ENCODE measurements at regions not wholly inside any gene's neighbourhood (a gene's known extent, or its start where the extent isn't known, plus 50 kb on each side); places are given as distances from the start of the nearest gene placed in this dataset.
"Not testable (repeated sequence)": the region's sequence is repeated elsewhere in the genome, so short reads cannot be mapped to it uniquely, and the experiment has no call there.

DNA sequence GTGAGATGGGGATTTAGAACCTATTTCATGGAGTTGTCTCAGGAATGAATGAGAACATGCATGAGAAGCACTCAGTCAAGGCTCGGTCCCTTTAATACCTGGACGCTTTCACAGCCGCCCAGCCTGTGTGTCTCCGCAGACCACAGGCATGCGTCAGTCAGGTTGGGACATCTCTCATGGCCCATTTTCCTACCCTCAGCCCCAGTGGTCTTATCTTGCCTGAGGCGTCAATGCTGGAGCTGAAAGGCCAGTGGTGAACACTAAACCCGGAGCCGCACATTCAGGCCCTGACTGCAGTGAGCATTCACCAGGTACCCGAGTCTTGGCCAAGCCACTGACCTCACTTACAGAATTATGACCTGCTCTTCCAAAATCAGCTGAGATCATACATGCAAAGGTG lies 263.2 kb upstream of the RAB4A start:
- H3K27ac ChIP-seq = no peak overlapping the region
- TF ChIP-seq, protein P1, sequence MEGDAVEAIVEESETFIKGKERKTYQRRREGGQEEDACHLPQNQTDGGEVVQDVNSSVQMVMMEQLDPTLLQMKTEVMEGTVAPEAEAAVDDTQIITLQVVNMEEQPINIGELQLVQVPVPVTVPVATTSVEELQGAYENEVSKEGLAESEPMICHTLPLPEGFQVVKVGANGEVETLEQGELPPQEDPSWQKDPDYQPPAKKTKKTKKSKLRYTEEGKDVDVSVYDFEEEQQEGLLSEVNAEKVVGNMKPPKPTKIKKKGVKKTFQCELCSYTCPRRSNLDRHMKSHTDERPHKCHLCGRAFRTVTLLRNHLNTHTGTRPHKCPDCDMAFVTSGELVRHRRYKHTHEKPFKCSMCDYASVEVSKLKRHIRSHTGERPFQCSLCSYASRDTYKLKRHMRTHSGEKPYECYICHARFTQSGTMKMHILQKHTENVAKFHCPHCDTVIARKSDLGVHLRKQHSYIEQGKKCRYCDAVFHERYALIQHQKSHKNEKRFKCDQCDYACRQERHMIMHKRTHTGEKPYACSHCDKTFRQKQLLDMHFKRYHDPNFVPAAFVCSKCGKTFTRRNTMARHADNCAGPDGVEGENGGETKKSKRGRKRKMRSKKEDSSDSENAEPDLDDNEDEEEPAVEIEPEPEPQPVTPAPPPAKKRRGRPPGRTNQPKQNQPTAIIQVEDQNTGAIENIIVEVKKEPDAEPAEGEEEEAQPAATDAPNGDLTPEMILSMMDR (conservative IDR thresholded peaks at IDR 0.05) = no peak
- no peak for TF ChIP-seq ZFX (IDR thresholded peaks at IDR 0.05)

DNA sequence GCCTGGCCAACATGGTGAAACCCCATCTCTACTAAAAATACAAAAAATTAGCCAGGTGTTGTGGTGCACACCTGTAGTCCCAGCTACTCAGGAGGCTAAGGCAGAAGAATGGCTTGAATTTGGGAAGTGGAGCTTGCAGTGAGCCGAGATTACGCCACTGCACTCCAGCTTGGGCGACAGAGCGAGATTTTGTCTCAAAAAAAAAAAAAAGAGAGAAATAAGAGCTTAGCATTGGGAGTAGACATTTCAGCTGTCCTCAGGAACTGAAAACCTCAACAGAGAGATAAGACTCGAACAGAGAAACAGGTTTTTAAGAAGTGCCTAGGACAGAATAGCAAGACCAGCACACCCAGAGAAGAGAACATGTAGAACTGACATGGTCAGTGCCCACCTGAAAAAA lies 262.6 kb upstream of the RAB4A start:
- H3K27ac ChIP-seq = not testable (repeated sequence)

GRCh38 chr1:229011022-229011421 lies 259.9 kb upstream of the RAB4A start:
- no peak for TF ChIP-seq ZFX (IDR thresholded peaks at IDR 0.05)
- TF ChIP-seq, protein P1 (conservative IDR thresholded peaks at IDR 0.05) = no peak
- H3K27ac ChIP-seq = no peak overlapping the region

DNA sequence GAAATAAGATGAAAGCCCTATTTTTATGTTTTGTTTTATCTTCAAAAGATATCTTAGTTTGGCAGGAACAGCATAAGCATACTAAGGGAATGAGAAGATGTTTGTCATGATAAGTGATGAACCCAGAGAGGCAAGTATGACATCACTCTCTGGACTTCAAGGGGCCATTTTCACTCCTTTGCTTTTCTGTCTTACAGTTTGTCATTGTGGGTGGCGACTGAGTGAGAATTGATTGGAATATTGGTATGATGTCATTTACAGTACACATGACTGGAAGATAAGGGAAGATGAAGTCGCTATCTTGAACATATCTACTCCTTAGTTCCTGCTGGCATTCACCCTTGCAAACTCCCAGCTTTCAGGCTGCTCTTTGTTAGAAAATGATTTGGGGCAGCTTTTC lies 258.1 kb upstream of the RAB4A start:
- no peak overlapping the region for H3K27ac ChIP-seq
- TF ChIP-seq, protein P1 (conservative IDR thresholded peaks at IDR 0.05) = no peak
- no peak for TF ChIP-seq ZFX (IDR thresholded peaks at IDR 0.05)

- H3K27ac ChIP-seq = no peak overlapping the region
- no peak for TF ChIP-seq ZFX (IDR thresholded peaks at IDR 0.05)
- TF ChIP-seq, protein P1 (conservative IDR thresholded peaks at IDR 0.05) = no peak
These were observed 256.9 kb upstream of the RAB4A start for GRCh38 chr1:229013981-229014380.

GRCh38 chr1:229015806-229016205 lies 255.1 kb upstream of the RAB4A start:
- TF ChIP-seq ZFX (IDR thresholded peaks at IDR 0.05) = no peak
- TF ChIP-seq, protein P1 (conservative IDR thresholded peaks at IDR 0.05) = no peak
- H3K27ac ChIP-seq = no peak overlapping the region

DNA sequence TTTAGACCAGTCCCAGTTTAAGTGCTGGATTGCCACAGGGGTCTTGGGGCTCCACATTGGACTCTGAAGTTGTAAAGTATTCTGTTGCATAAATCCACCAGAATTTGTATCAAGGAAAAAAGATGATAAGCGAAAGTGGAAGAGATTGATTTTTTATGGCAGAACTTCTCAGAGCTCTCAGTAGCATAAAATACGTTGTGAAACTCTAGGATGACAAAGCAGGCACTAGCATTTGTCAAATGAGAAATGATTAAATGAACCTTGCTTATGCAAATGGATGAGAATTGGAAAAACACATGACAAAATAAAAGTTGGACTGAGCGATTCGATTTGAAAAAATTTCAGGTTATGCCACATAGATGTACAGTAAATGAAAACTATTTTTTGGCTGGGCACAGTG lies 253.8 kb upstream of the RAB4A start:
- no peak for TF ChIP-seq ZFX (IDR thresholded peaks at IDR 0.05)
- TF ChIP-seq, protein P1 (conservative IDR thresholded peaks at IDR 0.05) = no peak
- no peak overlapping the region for H3K27ac ChIP-seq

- TF ChIP-seq ZFX (IDR thresholded peaks at IDR 0.05) = no peak
- TF ChIP-seq, protein P1 (conservative IDR thresholded peaks at IDR 0.05) = no peak
- no peak overlapping the region for H3K27ac ChIP-seq
These were observed 252.1 kb upstream of the RAB4A start for GRCh38 chr1:229018674-229019295.

Measured in C4-2B (cell line).